ENCODE measurements at regions not wholly inside any gene's neighbourhood (a gene's known extent, or its start where the extent isn't known, plus 50 kb on each side); places are given as distances from the start of the nearest gene placed in this dataset.

DNA sequence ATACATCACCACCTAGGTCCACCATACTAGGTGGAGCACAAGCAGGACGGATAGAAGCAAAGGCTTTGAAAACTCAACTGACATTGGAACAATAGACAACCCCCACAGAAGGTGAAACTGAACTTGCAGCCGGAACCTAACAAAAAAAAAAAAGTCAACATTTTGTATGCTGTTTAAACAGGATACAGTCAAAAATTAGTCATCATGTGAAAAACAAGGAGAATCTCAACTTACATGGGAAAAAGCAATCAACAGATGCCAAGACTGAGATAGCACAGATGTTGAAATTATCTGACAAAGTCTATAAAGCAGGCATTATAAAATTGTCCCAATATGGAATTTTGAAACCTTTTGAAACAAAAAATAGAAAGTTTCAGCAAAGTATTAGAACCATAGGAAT, 123.8 kb downstream of the RAB38 start:
- TF ChIP-seq PATZ1 (CRISPR knock-in tag; IDR thresholded peaks at IDR 0.05; ENCODE audit: borderline replicate concordance) (no peak), RARB (CRISPR knock-in tag; IDR thresholded peaks at IDR 0.05) (no peak), ISL1 (CRISPR knock-in tag; IDR thresholded peaks at IDR 0.05) (no peak), ZNF70 (CRISPR knock-in tag; IDR thresholded peaks at IDR 0.05) (no peak), ZNF565 (CRISPR knock-in tag; conservative IDR thresholded peaks at IDR 0.05; ENCODE audit: low read depth) (no peak), OSR1 (CRISPR knock-in tag; IDR thresholded peaks at IDR 0.05) (no peak), GLIS3 (CRISPR knock-in tag; IDR thresholded peaks at IDR 0.05) (no peak), ESRRG (CRISPR knock-in tag; IDR thresholded peaks at IDR 0.05) (no peak), TOX (CRISPR knock-in tag; IDR thresholded peaks at IDR 0.05; ENCODE audit: borderline replicate concordance) (no peak), SNAI2 (CRISPR knock-in tag; IDR thresholded peaks at IDR 0.05) (no peak), ZFP3 (CRISPR knock-in tag; IDR thresholded peaks at IDR 0.05) (no peak), TCF4 (CRISPR knock-in tag; IDR thresholded peaks at IDR 0.05; ENCODE audit: borderline replicate concordance) (no peak)
